ENCODE measurements at regions not wholly inside any gene's neighbourhood (a gene's known extent, or its start where the extent isn't known, plus 50 kb on each side); places are given as distances from the start of the nearest gene placed in this dataset.

GRCh38 chr5:89916131-89916530, 493.4 kb downstream of the CETN3 start:
- Mint-ChIP-seq H3K27ac (no peak overlapping the region), H3K9me3 (no peaks in the 10 kb centered on the region), H3K4me3 (no peak overlapping the region), H3K4me1 (ENCODE audit: low read depth) (no peaks in the 10 kb centered on the region), H3K36me3 (ENCODE audit: low read depth) (no peaks in the 10 kb centered on the region), H3K27me3 (no peaks in the 10 kb centered on the region)

- Mint-ChIP-seq H3K27me3 (no peaks in the 10 kb centered on the region), H3K9me3 (peaks cover 10% of the 10 kb centered on the region), H3K4me3 (no peak overlapping the region), H3K27ac (no peak overlapping the region), H3K36me3 (ENCODE audit: low read depth) (no peaks in the 10 kb centered on the region), H3K4me1 (ENCODE audit: low read depth) (no peaks in the 10 kb centered on the region)
These were observed 500.7 kb downstream of the CETN3 start for GRCh38 chr5:89908876-89909275.

GRCh38 chr5:89904442-89904841, 505.1 kb downstream of the CETN3 start:
- no peak overlapping the region for H3K4me3 Mint-ChIP-seq
- no peak overlapping the region for H3K27ac Mint-ChIP-seq
- no peaks in the 10 kb centered on the region for H3K36me3 Mint-ChIP-seq (ENCODE audit: low read depth)
- H3K9me3 Mint-ChIP-seq: peaks cover 10% of the 10 kb centered on the region
- no peaks in the 10 kb centered on the region for H3K4me1 Mint-ChIP-seq (ENCODE audit: low read depth)
- H3K27me3 Mint-ChIP-seq: no peaks in the 10 kb centered on the region

- H3K27me3 Mint-ChIP-seq: no peaks in the 10 kb centered on the region
- no peak overlapping the region for H3K4me3 Mint-ChIP-seq
- peaks cover 6% of the 10 kb centered on the region for H3K9me3 Mint-ChIP-seq
- H3K27ac Mint-ChIP-seq: no peak overlapping the region
- H3K36me3 Mint-ChIP-seq (ENCODE audit: low read depth): no peaks in the 10 kb centered on the region
- no peaks in the 10 kb centered on the region for H3K4me1 Mint-ChIP-seq (ENCODE audit: low read depth)
These were observed 507.6 kb downstream of the CETN3 start for GRCh38 chr5:89901983-89902382.

- no peak overlapping the region for H3K27ac Mint-ChIP-seq
- no peak overlapping the region for H3K4me3 Mint-ChIP-seq
- no peaks in the 10 kb centered on the region for H3K4me1 Mint-ChIP-seq (ENCODE audit: low read depth)
- no peaks in the 10 kb centered on the region for H3K27me3 Mint-ChIP-seq
- H3K9me3 Mint-ChIP-seq: peaks cover 5% of the 10 kb centered on the region
- H3K36me3 Mint-ChIP-seq (ENCODE audit: low read depth): no peaks in the 10 kb centered on the region
These were observed 508.2 kb downstream of the CETN3 start for GRCh38 chr5:89901346-89901745.

GRCh38 chr5:89900346-89900745, 509.2 kb downstream of the CETN3 start:
- Mint-ChIP-seq H3K4me3 (no peak overlapping the region), H3K27me3 (no peaks in the 10 kb centered on the region), H3K36me3 (ENCODE audit: low read depth) (no peaks in the 10 kb centered on the region), H3K27ac (no peak overlapping the region), H3K4me1 (ENCODE audit: low read depth) (no peaks in the 10 kb centered on the region), H3K9me3 (peaks cover 6% of the 10 kb centered on the region)

- H3K27me3 Mint-ChIP-seq: no peaks in the 10 kb centered on the region
- peaks cover 12% of the 10 kb centered on the region for H3K9me3 Mint-ChIP-seq
- no peak overlapping the region for H3K4me3 Mint-ChIP-seq
- no peaks in the 10 kb centered on the region for H3K36me3 Mint-ChIP-seq (ENCODE audit: low read depth)
- no peak overlapping the region for H3K27ac Mint-ChIP-seq
- H3K4me1 Mint-ChIP-seq (ENCODE audit: low read depth): no peaks in the 10 kb centered on the region
These were observed 510.0 kb downstream of the CETN3 start for GRCh38 chr5:89899559-89899958.

GRCh38 chr5:89893546-89893945, 516.0 kb downstream of the CETN3 start:
- Mint-ChIP-seq H3K9me3 (peaks cover 28% of the 10 kb centered on the region), H3K36me3 (ENCODE audit: low read depth) (no peaks in the 10 kb centered on the region), H3K27me3 (no peaks in the 10 kb centered on the region), H3K4me3 (no peak overlapping the region), H3K27ac (no peak overlapping the region), H3K4me1 (ENCODE audit: low read depth) (no peaks in the 10 kb centered on the region)

- no peaks in the 10 kb centered on the region for H3K4me1 Mint-ChIP-seq (ENCODE audit: low read depth)
- no peak overlapping the region for H3K4me3 Mint-ChIP-seq
- H3K36me3 Mint-ChIP-seq (ENCODE audit: low read depth): no peaks in the 10 kb centered on the region
- no peak overlapping the region for H3K27ac Mint-ChIP-seq
- H3K27me3 Mint-ChIP-seq: no peaks in the 10 kb centered on the region
- H3K9me3 Mint-ChIP-seq: no peaks in the 10 kb centered on the region
These were observed 523.9 kb downstream of the CETN3 start for GRCh38 chr5:89885670-89886069.

- H3K4me3 Mint-ChIP-seq: no peak overlapping the region
- no peaks in the 10 kb centered on the region for H3K4me1 Mint-ChIP-seq (ENCODE audit: low read depth)
- H3K27me3 Mint-ChIP-seq: no peaks in the 10 kb centered on the region
- H3K36me3 Mint-ChIP-seq (ENCODE audit: low read depth): no peaks in the 10 kb centered on the region
- no peak overlapping the region for H3K27ac Mint-ChIP-seq
- no peaks in the 10 kb centered on the region for H3K9me3 Mint-ChIP-seq
These were observed 525.6 kb downstream of the CETN3 start for GRCh38 chr5:89883967-89884366.

- Mint-ChIP-seq H3K36me3 (ENCODE audit: low read depth) (no peaks in the 10 kb centered on the region), H3K27me3 (no peaks in the 10 kb centered on the region), H3K4me1 (ENCODE audit: low read depth) (no peaks in the 10 kb centered on the region), H3K27ac (no peak overlapping the region), H3K9me3 (no peaks in the 10 kb centered on the region), H3K4me3 (no peak overlapping the region)
These were observed 531.1 kb downstream of the CETN3 start for GRCh38 chr5:89878140-89879132.

- Mint-ChIP-seq H3K27me3 (no peaks in the 10 kb centered on the region), H3K36me3 (ENCODE audit: low read depth) (no peaks in the 10 kb centered on the region), H3K9me3 (no peaks in the 10 kb centered on the region), H3K4me1 (ENCODE audit: low read depth) (no peaks in the 10 kb centered on the region), H3K4me3 (no peak overlapping the region), H3K27ac (no peak overlapping the region)
These were observed 537.6 kb downstream of the CETN3 start for GRCh38 chr5:89871906-89872305.

GRCh38 chr5:89869346-89869745, 540.2 kb downstream of the CETN3 start:
- Mint-ChIP-seq H3K9me3 (no peaks in the 10 kb centered on the region), H3K4me3 (no peak overlapping the region), H3K36me3 (ENCODE audit: low read depth) (no peaks in the 10 kb centered on the region), H3K27me3 (no peaks in the 10 kb centered on the region), H3K27ac (no peak overlapping the region), H3K4me1 (ENCODE audit: low read depth) (no peaks in the 10 kb centered on the region)

- Mint-ChIP-seq H3K27ac (no peak overlapping the region), H3K9me3 (no peaks in the 10 kb centered on the region), H3K4me3 (no peak overlapping the region), H3K36me3 (ENCODE audit: low read depth) (no peaks in the 10 kb centered on the region), H3K27me3 (no peaks in the 10 kb centered on the region), H3K4me1 (ENCODE audit: low read depth) (no peaks in the 10 kb centered on the region)
These were observed 543.1 kb downstream of the CETN3 start for GRCh38 chr5:89866410-89866809.

- no peaks in the 10 kb centered on the region for H3K27me3 Mint-ChIP-seq
- no peaks in the 10 kb centered on the region for H3K4me1 Mint-ChIP-seq (ENCODE audit: low read depth)
- H3K4me3 Mint-ChIP-seq: no peak overlapping the region
- H3K36me3 Mint-ChIP-seq (ENCODE audit: low read depth): no peaks in the 10 kb centered on the region
- peaks cover under 1% of the 10 kb centered on the region for H3K9me3 Mint-ChIP-seq
- H3K27ac Mint-ChIP-seq: no peak overlapping the region
These were observed 544.6 kb downstream of the CETN3 start for GRCh38 chr5:89864941-89865340.

GRCh38 chr5:89857790-89858189, 551.8 kb downstream of the CETN3 start:
- no peak overlapping the region for H3K27ac Mint-ChIP-seq
- no peak overlapping the region for H3K4me3 Mint-ChIP-seq
- H3K9me3 Mint-ChIP-seq: peaks cover 9% of the 10 kb centered on the region
- H3K4me1 Mint-ChIP-seq (ENCODE audit: low read depth): no peaks in the 10 kb centered on the region
- H3K36me3 Mint-ChIP-seq (ENCODE audit: low read depth): no peaks in the 10 kb centered on the region
- no peaks in the 10 kb centered on the region for H3K27me3 Mint-ChIP-seq
